ENCODE measurements at regions not wholly inside any gene's neighbourhood (a gene's known extent, or its start where the extent isn't known, plus 50 kb on each side); places are given as distances from the start of the nearest gene placed in this dataset.

- TF ChIP-seq POLR2A (IDR thresholded peaks at IDR 0.05) (no peak), POLR2AphosphoS5 (IDR thresholded peaks at IDR 0.05) (no peak)
- TF ChIP-seq, protein P1, sequence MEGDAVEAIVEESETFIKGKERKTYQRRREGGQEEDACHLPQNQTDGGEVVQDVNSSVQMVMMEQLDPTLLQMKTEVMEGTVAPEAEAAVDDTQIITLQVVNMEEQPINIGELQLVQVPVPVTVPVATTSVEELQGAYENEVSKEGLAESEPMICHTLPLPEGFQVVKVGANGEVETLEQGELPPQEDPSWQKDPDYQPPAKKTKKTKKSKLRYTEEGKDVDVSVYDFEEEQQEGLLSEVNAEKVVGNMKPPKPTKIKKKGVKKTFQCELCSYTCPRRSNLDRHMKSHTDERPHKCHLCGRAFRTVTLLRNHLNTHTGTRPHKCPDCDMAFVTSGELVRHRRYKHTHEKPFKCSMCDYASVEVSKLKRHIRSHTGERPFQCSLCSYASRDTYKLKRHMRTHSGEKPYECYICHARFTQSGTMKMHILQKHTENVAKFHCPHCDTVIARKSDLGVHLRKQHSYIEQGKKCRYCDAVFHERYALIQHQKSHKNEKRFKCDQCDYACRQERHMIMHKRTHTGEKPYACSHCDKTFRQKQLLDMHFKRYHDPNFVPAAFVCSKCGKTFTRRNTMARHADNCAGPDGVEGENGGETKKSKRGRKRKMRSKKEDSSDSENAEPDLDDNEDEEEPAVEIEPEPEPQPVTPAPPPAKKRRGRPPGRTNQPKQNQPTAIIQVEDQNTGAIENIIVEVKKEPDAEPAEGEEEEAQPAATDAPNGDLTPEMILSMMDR (IDR thresholded peaks at IDR 0.05): no peak
Observed at GRCh38 chr11:24142062-24142461, 354.8 kb upstream of the LUZP2 start.

Data from suprapubic skin (tissue), 4 donors.